IMR-90 (cell line): ENCODE measurements at regions not wholly inside any gene's neighbourhood (a gene's known extent, or its start where the extent isn't known, plus 50 kb on each side); places are given as distances from the start of the nearest gene placed in this dataset.
A peak's percentile ranks its signal among the peaks of the same experiment; 100 is the strongest.

ENCODE experiments used
- ATAC-seq: fragments of 200-7000 bp; cut with Tn5 transposase; 2 replicates; pipeline ENCODE4 v1.9.1; 2020; ENCODE audit warnings: low read depth, mild to moderate bottlenecking, moderate library complexity
- BruUV-seq: library from RNA; stranded (reverse); fragments of 400-500 nt; replicated peaks from 2 replicates; lab custom pipeline; 2021; lab: Mats Ljungman, UMichigan
- CTCF ChIA-PET: fragments of 300-600 bp; formaldehyde crosslinking; extraction: SDS; loops from one replicate; lab custom pipeline; 2021; ENCODE audit warnings: antibody characterized with exemption; lab: Yijun Ruan, JAX
- POLR2A ChIA-PET: fragments of 300-600 bp; sonication (Branson Sonifier 250); formaldehyde crosslinking; loops from one replicate; lab custom pipeline; 2022; ENCODE audit warnings: antibody characterized with exemption; ENCODE audit not compliant: unreplicated experiment; lab: Charles Lee
- DNase-seq: peaks from one replicate; pipeline ENCODE4 v3.0.0; 2013
- H2AFZ ChIP-seq: replicated peaks from 2 replicates; pipeline ENCODE3; 2013; ENCODE audit warnings: low read length, mild to moderate bottlenecking; ENCODE audit not compliant: poor library complexity
- H2AK5ac ChIP-seq: 2 replicates; pipeline ENCODE4 v1.6.1; 2013; ENCODE audit warnings: low read depth, low read length, inconsistent platforms
- H2AK9ac ChIP-seq: replicated peaks from 2 replicates; pipeline ENCODE3; 2013; ENCODE audit warnings: mild to moderate bottlenecking, low read depth, low read length, moderate library complexity; ENCODE audit not compliant: poor library complexity
- H2BK120ac ChIP-seq: 2 replicates; pipeline ENCODE4 v1.6.1; 2013; ENCODE audit warnings: low read depth, low read length, inconsistent platforms
- H2BK15ac ChIP-seq: 3 replicates; pipeline ENCODE4 v1.6.1; 2013; ENCODE audit warnings: low read depth, low read length, inconsistent platforms
- H2BK20ac ChIP-seq: 2 replicates; pipeline ENCODE4 v1.6.1; 2013; ENCODE audit warnings: low read depth, mild to moderate bottlenecking, inconsistent platforms, low read length, moderate library complexity
- H2BK5ac ChIP-seq: 2 replicates; pipeline ENCODE4 v1.6.1; 2013; ENCODE audit warnings: mild to moderate bottlenecking, low read depth, low read length, inconsistent platforms; ENCODE audit not compliant: poor library complexity, severe bottlenecking
- H3K14ac ChIP-seq: replicated peaks from 2 replicates; pipeline ENCODE4 v1.6.1; 2013; ENCODE audit warnings: low read depth, low read length, inconsistent platforms
- H3K18ac ChIP-seq: 2 replicates; pipeline ENCODE4 v1.6.1; 2013; ENCODE audit warnings: low read depth, low read length, control low read depth
- H3K23ac ChIP-seq: 2 replicates; pipeline ENCODE4 v1.6.1; 2013; ENCODE audit warnings: low read depth, low read length, inconsistent platforms
- H3K27ac ChIP-seq: 2 replicates; pipeline ENCODE4 v1.5.1; 2013; ENCODE audit warnings: mild to moderate bottlenecking, control low read depth, low read length; ENCODE audit not compliant: insufficient read depth
- H3K27me3 ChIP-seq: 2 replicates; pipeline ENCODE4 v1.6.1; 2013; ENCODE audit warnings: low read length; ENCODE audit not compliant: control insufficient read depth, insufficient read depth
- H3K36me3 ChIP-seq: 2 replicates; pipeline ENCODE4 v1.6.1; 2013; ENCODE audit warnings: low read length, mixed read lengths; ENCODE audit not compliant: control insufficient read depth, insufficient read depth
- H3K4ac ChIP-seq: 2 replicates; pipeline ENCODE4 v1.6.1; 2013; ENCODE audit warnings: low read depth, low read length, inconsistent platforms
- H3K4me1 ChIP-seq: 2 replicates; pipeline ENCODE4 v1.6.1; 2013; ENCODE audit warnings: low read length, mixed read lengths; ENCODE audit not compliant: control insufficient read depth, insufficient read depth
- H3K4me2 ChIP-seq: 2 replicates; pipeline ENCODE4 v1.6.1; 2013; ENCODE audit warnings: low read depth, mild to moderate bottlenecking, control low read depth, low read length, moderate library complexity
- H3K4me3 ChIP-seq: 2 replicates; pipeline ENCODE4 v1.5.1; 2013; ENCODE audit warnings: low read depth, mild to moderate bottlenecking, control low read depth, low read length, moderate library complexity; ENCODE audit not compliant: insufficient read depth
- H3K56ac ChIP-seq: 2 replicates; pipeline ENCODE4 v1.6.1; 2013; ENCODE audit warnings: low read length, inconsistent platforms; ENCODE audit not compliant: insufficient read depth; ENCODE audit errors: extremely low read depth
- H3K79me1 ChIP-seq, 2 experiments: 2 replicates each; pipeline ENCODE4 v1.6.1; 2013; ENCODE audit warnings: low read length in 2 of 2, inconsistent platforms in 1 of 2, low read depth in 1 of 2
- H3K9ac ChIP-seq: 2 replicates; pipeline ENCODE4 v1.6.1; 2013; ENCODE audit warnings: low read depth, low read length, control low read depth
- H3K9me1 ChIP-seq: 2 replicates; pipeline ENCODE4 v1.6.1; 2013; ENCODE audit warnings: low read length, inconsistent platforms; ENCODE audit not compliant: insufficient read depth
- H3K9me3 ChIP-seq: 2 replicates; pipeline ENCODE4 v1.6.1; 2013; ENCODE audit warnings: low read length; ENCODE audit not compliant: control insufficient read depth, insufficient read depth
- H4K20me1 ChIP-seq: 2 replicates; pipeline ENCODE4 v1.6.1; 2013; ENCODE audit warnings: low read length, inconsistent platforms; ENCODE audit not compliant: insufficient read depth
- H4K5ac ChIP-seq: 2 replicates; pipeline ENCODE4 v1.6.1; 2013; ENCODE audit warnings: mild to moderate bottlenecking, low read depth, low read length, control low read depth
- H4K8ac ChIP-seq, 2 experiments: 2 replicates each; pipeline ENCODE4 v1.6.1; 2013; ENCODE audit warnings: low read depth in 2 of 2, low read length in 2 of 2, control low read depth in 1 of 2, inconsistent platforms in 1 of 2
- H4K91ac ChIP-seq: 2 replicates; pipeline ENCODE4 v1.6.1; 2013; ENCODE audit warnings: low read depth, low read length, inconsistent platforms; ENCODE audit not compliant: insufficient read depth
- BHLHE40 ChIP-seq: fragments of 150-350 bp; IDR thresholded peaks from 2 replicates; pipeline ENCODE4 v1.6.1; 2016; ENCODE audit warnings: mild to moderate bottlenecking, low read depth, low read length
- CEBPB ChIP-seq: IDR thresholded peaks from 2 replicates; pipeline ENCODE4 v1.6.1; 2012; ENCODE audit warnings: low read depth, low read length, improper control_type of control experiment
- CHD1 ChIP-seq: IDR thresholded peaks from 2 replicates; pipeline ENCODE4 v1.6.1; 2012; ENCODE audit warnings: low read depth, low read length, improper control_type of control experiment
- CTCF ChIP-seq: conservative IDR thresholded peaks from 2 replicates; pipeline ENCODE4 v1.5.1; 2012; ENCODE audit warnings: mild to moderate bottlenecking, low read depth, low read length, improper control_type of control experiment
- ELK1 ChIP-seq: fragments of 150-350 bp; IDR thresholded peaks from 2 replicates; pipeline ENCODE4 v1.6.1; 2016; ENCODE audit warnings: low read depth, mild to moderate bottlenecking, low read length, moderate library complexity, borderline replicate concordance
- FOS ChIP-seq: fragments of 150-350 bp; IDR thresholded peaks from 2 replicates; pipeline ENCODE4 v1.6.1; 2016; ENCODE audit warnings: low read depth, low read length
- MAZ ChIP-seq: IDR thresholded peaks from 2 replicates; pipeline ENCODE4 v1.6.1; 2012; ENCODE audit warnings: low read depth, mild to moderate bottlenecking, low read length, improper control_type of control experiment, moderate library complexity, borderline replicate concordance
- MXI1 ChIP-seq: IDR thresholded peaks from 2 replicates; pipeline ENCODE4 v1.6.1; 2012; ENCODE audit warnings: low read depth, mild to moderate bottlenecking, low read length, moderate library complexity, borderline replicate concordance
- NFE2L2 ChIP-seq: fragments of 150-350 bp; IDR thresholded peaks from 2 replicates; pipeline ENCODE4 v1.6.1; 2016; ENCODE audit warnings: low read depth, mild to moderate bottlenecking, low read length
- POLR2A ChIP-seq: IDR thresholded peaks from 2 replicates; pipeline ENCODE4 v1.6.1; 2012; ENCODE audit warnings: mild to moderate bottlenecking, low read depth, low read length
- RCOR1 ChIP-seq: IDR thresholded peaks from 2 replicates; pipeline ENCODE4 v1.6.1; 2012; ENCODE audit warnings: mild to moderate bottlenecking, low read length, improper control_type of control experiment; ENCODE audit not compliant: insufficient replicate concordance
- RFX5 ChIP-seq: IDR thresholded peaks from 2 replicates; pipeline ENCODE4 v1.8.0; 2012; ENCODE audit warnings: low read depth, mild to moderate bottlenecking, low read length, moderate library complexity
- SMC3 ChIP-seq: fragments of 150-350 bp; IDR thresholded peaks from 2 replicates; pipeline ENCODE4 v1.6.1; 2016; ENCODE audit warnings: low read depth, mild to moderate bottlenecking, antibody characterized with exemption, low read length, moderate library complexity
- USF2 ChIP-seq: fragments of 150-350 bp; IDR thresholded peaks from 2 replicates; pipeline ENCODE4 v1.6.1; 2017; ENCODE audit warnings: mild to moderate bottlenecking, antibody characterized with exemption, low read length, low read depth
- WGBS, 2 experiments: methylation state at CpG; one replicate each; pipeline versions ENCODE4 v1.1.5 to v1.1.7; 2013; ENCODE audit warnings: missing lambda C conversion rate in 2 of 2; ENCODE audit not compliant: insufficient read length in 1 of 2; ENCODE audit errors: extremely low coverage in 2 of 2; 5-methylcytosine and 5-hydroxymethylcytosine counted together
- dilution Hi-C: fragments of 300-500 bp; cut with HindIII; formaldehyde crosslinking; loops from one replicate; pipeline ENCODE4 v1.14.3; 2018; ENCODE audit warnings: low sequenced_read_pairs; ENCODE audit not compliant: unreplicated experiment
- in situ Hi-C: fragments of 300-500 bp; cut with MboI; formaldehyde crosslinking; loops from 3 replicates; pipeline ENCODE4 v1.14.3; 2019; ENCODE audit warnings: low sequenced_read_pairs, inconsistent platforms, mixed read lengths
- intact Hi-C: fragments of 100-400 bp; cut with micrococcal nuclease; formaldehyde crosslinking; loops from 2 replicates; pipeline ENCODE4 v1.10.0; 2022

- dilution Hi-C loops: no loop called here
- Histone ChIP-seq H3K4me2 (peak overlapping the region; percentile 76; the same call in 1 of the 2 replicates), H3K9me1 (no peaks in the 10 kb centered on the region; the same call in 1 of the 2 replicates), H4K91ac (peak overlapping the region; percentile 76; the same call in 1 of the 2 replicates), H3K4ac (peak overlapping the region; percentile 98; the same call in 1 of the 2 replicates), H3K79me1 (0 out of 4 replicates have a peak, but pooled peaks cover 0 to 4% of the 10 kb centered on the region in 2 experiments), H3K18ac (peak overlapping the region; percentile 88), H3K27me3 (no peaks in the 10 kb centered on the region), H2BK20ac (peak overlapping the region; percentile 100), H4K8ac (peak overlapping the region; percentile 14 to 73), H3K36me3 (no peaks in the 10 kb centered on the region), H2AFZ (no peak overlapping the region), H2BK15ac (peak overlapping the region; percentile 37; the same call in 2 of the 3 replicates), H2BK120ac (peak overlapping the region; percentile 98), H3K14ac (peak overlapping the region; percentile 72), H3K27ac (peak overlapping the region; percentile 63), H4K5ac (peak overlapping the region; percentile 66; the same call in 1 of the 2 replicates), H3K9me3 (no peaks in the 10 kb centered on the region), H2AK9ac (no peak overlapping the region), H3K23ac (peak overlapping the region; percentile 83; the same call in 1 of the 2 replicates), H3K9ac (peak overlapping the region; percentile 34; the same call in 1 of the 2 replicates), H2BK5ac (peak overlapping the region; percentile 99), H3K56ac (peak overlapping the region; percentile 86), H2AK5ac (no peak overlapping the region; the same call in 1 of the 2 replicates), H4K20me1 (no peaks in the 10 kb centered on the region), H3K4me3 (no peak overlapping the region), H3K4me1 (peaks cover 7% of the 10 kb centered on the region)
- DNase-seq: peak; percentile 99
- 0% methylated on average over 1 of the region's 3 CpGs; no CpG with 5 or more reads in 1 of the 2 experiments for WGBS, 2 experiments
- TSS peak; percentile 76 for BruUV-seq
- CTCF ChIA-PET: no interaction called here
- POLR2A ChIA-PET: interaction anchor here (1.3 kb wide), 1 partner anchor 10 kb away, joined by 3 read pairs; no protein-coding TSS in a partner anchor
- intact Hi-C loops: no loop called here
- ATAC-seq: peak; percentile 91
- in situ Hi-C loops: no loop called here
- TF ChIP-seq CEBPB (peak; percentile 19; the same call in 1 of the 2 replicates), CTCF (no peak), USF2 (no peak), ELK1 (no peak), BHLHE40 (peak; percentile 46; the same call in 1 of the 2 replicates), SMC3 (no peak), NFE2L2 (no peak), POLR2A (peak; percentile 54; the same call in 1 of the 2 replicates), RFX5 (no peak), FOS (peak; percentile 97), RCOR1 (peak; percentile 95), CHD1 (peak; percentile 79; the same call in 1 of the 2 replicates), MAZ (peak; percentile 48; the same call in 1 of the 2 replicates), MXI1 (no peak)
Measured at GRCh38 chr1:98086796-98087441, 166.1 kb upstream of the DPYD start.
